ENCODE measurements at regions not wholly inside any gene's neighbourhood (a gene's known extent, or its start where the extent isn't known, plus 50 kb on each side); places are given as distances from the start of the nearest gene placed in this dataset.
"Not testable (repeated sequence)": the region's sequence is repeated elsewhere in the genome, so short reads cannot be mapped to it uniquely, and the experiment has no call there.

GRCh38 chr3:124636101-124636862 is 94.0 kb upstream of the UMPS start:
- DNase-seq (ENCODE audit: low spot score) (no peak), ATAC-seq (no peak)
- no peaks in the 10 kb centered on the region for H3K36me3 Mint-ChIP-seq
- H3K27me3 Mint-ChIP-seq: peaks cover 14 to 28% of the 10 kb centered on the region in 2 donors
- no peak overlapping the region for H3K4me3 Mint-ChIP-seq
- peaks cover 43 to 46% of the 10 kb centered on the region in 2 donors for H3K4me1 Mint-ChIP-seq (ENCODE audit: low read depth in 2 of 2)
- no peak overlapping the region for H3K27ac Mint-ChIP-seq
- H3K9me3 Mint-ChIP-seq: no peaks in the 10 kb centered on the region

- H3K4me1 Mint-ChIP-seq (ENCODE audit: low read depth in 2 of 2): peaks cover 45 to 51% of the 10 kb centered on the region in 2 donors
- ATAC-seq (no peak), DNase-seq (ENCODE audit: low spot score) (no peak)
- no peaks in the 10 kb centered on the region for H3K36me3 Mint-ChIP-seq
- peaks cover 16 to 27% of the 10 kb centered on the region in 2 donors for H3K27me3 Mint-ChIP-seq
- H3K27ac Mint-ChIP-seq: peak overlapping the region in 1 of 2 donors; percentile 8
- no peaks in the 10 kb centered on the region for H3K9me3 Mint-ChIP-seq
- H3K4me3 Mint-ChIP-seq: no peak overlapping the region
Observed at GRCh38 chr3:124636863-124637296, 93.4 kb upstream of the UMPS start.

GRCh38 chr3:124639406-124640237 is 90.6 kb upstream of the UMPS start:
- peak; percentile 63 for DNase-seq (ENCODE audit: low spot score)
- H3K9me3 Mint-ChIP-seq: no peaks in the 10 kb centered on the region
- peak; percentile 77 to 82 for ATAC-seq
- H3K4me3 Mint-ChIP-seq: peak overlapping the region; percentile 50
- peaks cover 13 to 25% of the 10 kb centered on the region in 2 donors for H3K27me3 Mint-ChIP-seq
- no peaks in the 10 kb centered on the region for H3K36me3 Mint-ChIP-seq
- H3K4me1 Mint-ChIP-seq (ENCODE audit: low read depth in 2 of 2): peaks cover 45 to 50% of the 10 kb centered on the region in 2 donors
- peak overlapping the region; percentile 12 to 39 for H3K27ac Mint-ChIP-seq

GRCh38 chr3:124640635-124641306 is 89.5 kb upstream of the UMPS start:
- Mint-ChIP-seq H3K36me3 (no peaks in the 10 kb centered on the region), H3K4me3 (peak overlapping the region; percentile 50), H3K9me3 (no peaks in the 10 kb centered on the region), H3K27ac (peak overlapping the region in 1 of 2 donors; percentile 39), H3K4me1 (ENCODE audit: low read depth in 2 of 2) (peaks cover 46% of the 10 kb centered on the region in 2 donors), H3K27me3 (peaks cover 12 to 20% of the 10 kb centered on the region in 2 donors)
- DNase-seq (ENCODE audit: low spot score) (no peak), ATAC-seq (no peak)

- no peaks in the 10 kb centered on the region for H3K36me3 Mint-ChIP-seq
- DNase-seq (ENCODE audit: low spot score) (no peak), ATAC-seq (no peak)
- peaks cover 17% of the 10 kb centered on the region in 2 donors for H3K27me3 Mint-ChIP-seq
- no peak overlapping the region for H3K4me3 Mint-ChIP-seq
- no peak overlapping the region for H3K27ac Mint-ChIP-seq
- peaks cover 27 to 38% of the 10 kb centered on the region in 2 donors for H3K4me1 Mint-ChIP-seq (ENCODE audit: low read depth in 2 of 2)
- H3K9me3 Mint-ChIP-seq: no peaks in the 10 kb centered on the region
Observed at GRCh38 chr3:124643453-124643852, 86.8 kb upstream of the UMPS start.

- H3K9me3 Mint-ChIP-seq; DNase-seq (ENCODE audit: low spot score); H3K36me3 Mint-ChIP-seq; ATAC-seq; H3K27ac Mint-ChIP-seq; H3K4me3 Mint-ChIP-seq: not testable (repeated sequence)
- Mint-ChIP-seq H3K27me3 (peaks cover 11 to 19% of the 10 kb centered on the region in 2 donors), H3K4me1 (ENCODE audit: low read depth in 2 of 2) (peaks cover 27 to 30% of the 10 kb centered on the region in 2 donors)
Observed at GRCh38 chr3:124646186-124646585, 84.1 kb upstream of the UMPS start.

- no peak for ATAC-seq
- Mint-ChIP-seq H3K36me3 (no peaks in the 10 kb centered on the region), H3K9me3 (no peaks in the 10 kb centered on the region), H3K27me3 (peaks cover 8 to 14% of the 10 kb centered on the region in 2 donors), H3K4me3 (no peak overlapping the region), H3K27ac (no peak overlapping the region), H3K4me1 (ENCODE audit: low read depth in 2 of 2) (peaks cover 34 to 40% of the 10 kb centered on the region in 2 donors)
- no peak for DNase-seq (ENCODE audit: low spot score)
Observed at GRCh38 chr3:124648551-124648950, 81.7 kb upstream of the UMPS start.

GRCh38 chr3:124650798-124651197 is 79.5 kb upstream of the UMPS start:
- DNase-seq (ENCODE audit: low spot score) (no peak), ATAC-seq (peak; percentile 66 to 78)
- Mint-ChIP-seq H3K4me1 (ENCODE audit: low read depth in 2 of 2) (peaks cover 34% of the 10 kb centered on the region in 2 donors), H3K27ac (peak overlapping the region; percentile 41 to 59), H3K9me3 (no peaks in the 10 kb centered on the region), H3K4me3 (peak overlapping the region; percentile 40), H3K27me3 (peaks cover 8 to 12% of the 10 kb centered on the region in 2 donors), H3K36me3 (no peaks in the 10 kb centered on the region)

GRCh38 chr3:124651416-124651815 is 78.8 kb upstream of the UMPS start:
- H3K27ac Mint-ChIP-seq: peak overlapping the region; percentile 22 to 41
- ATAC-seq; H3K9me3 Mint-ChIP-seq; H3K36me3 Mint-ChIP-seq; DNase-seq (ENCODE audit: low spot score): not testable (repeated sequence)
- H3K4me3 Mint-ChIP-seq: peak overlapping the region; percentile 40
- peaks cover 8 to 12% of the 10 kb centered on the region in 2 donors for H3K27me3 Mint-ChIP-seq
- H3K4me1 Mint-ChIP-seq (ENCODE audit: low read depth in 2 of 2): peaks cover 34% of the 10 kb centered on the region in 2 donors

- Mint-ChIP-seq H3K4me3 (peak overlapping the region; percentile 40), H3K4me1 (ENCODE audit: low read depth in 2 of 2) (peaks cover 35 to 37% of the 10 kb centered on the region in 2 donors), H3K27me3 (peaks cover 6 to 12% of the 10 kb centered on the region in 2 donors), H3K27ac (peak overlapping the region in 1 of 2 donors; percentile 22), H3K9me3 (no peaks in the 10 kb centered on the region), H3K36me3 (no peaks in the 10 kb centered on the region)
- peak; percentile 57 to 71 for ATAC-seq
- no peak for DNase-seq (ENCODE audit: low spot score)
Observed at GRCh38 chr3:124652009-124652408, 78.2 kb upstream of the UMPS start.

- peaks cover 42 to 47% of the 10 kb centered on the region in 2 donors for H3K4me1 Mint-ChIP-seq (ENCODE audit: low read depth in 2 of 2)
Observed at GRCh38 chr3:124653071-124653796, 77.0 kb upstream of the UMPS start.

GRCh38 chr3:124653797-124654469 is 76.3 kb upstream of the UMPS start:
- Mint-ChIP-seq H3K4me3 (no peak overlapping the region), H3K4me1 (ENCODE audit: low read depth in 2 of 2) (peaks cover 44 to 49% of the 10 kb centered on the region in 2 donors), H3K27ac (no peak overlapping the region), H3K27me3 (peaks cover 0 to 2% of the 10 kb centered on the region in 2 donors), H3K9me3 (no peaks in the 10 kb centered on the region), H3K36me3 (no peaks in the 10 kb centered on the region)
- ATAC-seq (no peak), DNase-seq (ENCODE audit: low spot score) (no peak)

More at GRCh38 chr3:124653071-124653796, 77.0 kb upstream of the UMPS start:
- Mint-ChIP-seq H3K36me3 (no peaks in the 10 kb centered on the region), H3K27ac (peak overlapping the region in 1 of 2 donors; percentile 11), H3K9me3 (no peaks in the 10 kb centered on the region), H3K4me3 (peak overlapping the region; percentile 9), H3K27me3 (peaks cover 0 to 5% of the 10 kb centered on the region in 2 donors)
- ATAC-seq (no peak), DNase-seq (ENCODE audit: low spot score) (no peak)
